ENCODE measurements at regions not wholly inside any gene's neighbourhood (a gene's known extent, or its start where the extent isn't known, plus 50 kb on each side); places are given as distances from the start of the nearest gene placed in this dataset.
A peak's percentile ranks its signal among the peaks of the same experiment; 100 is the strongest.
"Not testable (repeated sequence)": the region's sequence is repeated elsewhere in the genome, so short reads cannot be mapped to it uniquely, and the experiment has no call there.

DNA sequence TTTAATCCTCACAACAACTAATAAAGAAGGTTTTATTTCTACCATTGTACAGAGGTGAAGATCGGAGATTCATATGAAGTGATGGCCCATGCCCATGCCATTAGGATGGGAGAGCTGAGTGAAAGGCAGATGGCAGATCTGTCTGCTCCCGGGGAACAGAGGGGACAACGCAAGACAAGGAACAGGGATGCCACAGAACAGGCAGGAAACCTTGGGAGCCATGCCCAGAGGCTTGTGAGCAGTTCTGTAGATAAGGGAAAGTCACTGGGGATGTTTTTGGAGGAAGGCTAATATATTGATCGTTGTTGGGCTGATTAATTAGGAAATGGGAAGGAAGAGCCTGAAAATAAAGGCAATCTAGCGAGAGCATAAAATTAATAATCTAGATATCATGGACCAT, 73.1 kb upstream of the ITGB1 start:
- dilution Hi-C loops (cut with MboI; ENCODE audit: extremely low pct_ligation_motif_present, low sequenced_read_pairs) = no loop called here
- Histone ChIP-seq H4K20me1 (ENCODE audit: control insufficient read depth, extremely low read depth, insufficient read depth, low read length) (no peaks in the 10 kb centered on the region), H3K36me3 (ENCODE audit: control insufficient read depth in 2 of 2, extremely low read depth in 1 of 2, insufficient read depth in 2 of 2, low read length in 2 of 2) (no peaks in the 10 kb centered on the region), H2AFZ (ENCODE audit: control insufficient read depth, low read length) (no peak overlapping the region), H3K4me3 (ENCODE audit: control insufficient read depth in 2 of 3, extremely low read depth in 1 of 3, insufficient read depth in 2 of 3, low read depth in 1 of 3, low read length in 3 of 3) (no peak overlapping the region), H3K9me3 (ENCODE audit: control insufficient read depth, low read depth, low read length) (no peaks in the 10 kb centered on the region), H3K9me1 (ENCODE audit: control insufficient read depth, extremely low read depth, insufficient read depth, low read length) (no peaks in the 10 kb centered on the region), H3K9ac (ENCODE audit: control insufficient read depth, extremely low read depth, insufficient read depth, low read length) (no peak overlapping the region), H3K4me2 (ENCODE audit: control insufficient read depth, extremely low read depth, insufficient read depth, low read depth, low read length) (no peak overlapping the region), H3K27ac (ENCODE audit: control insufficient read depth, insufficient read depth, low read length) (no peak overlapping the region), H3K27me3 (ENCODE audit: control insufficient read depth, extremely low read depth, insufficient read depth, low read length) (no peaks in the 10 kb centered on the region), H3K4me1 (ENCODE audit: control insufficient read depth, extremely low read depth, insufficient read depth, low read length) (peaks cover 35% of the 10 kb centered on the region), H3K79me2 (ENCODE audit: control insufficient read depth, insufficient read depth, low read length) (no peaks in the 10 kb centered on the region)
- no peak for DNase-seq (ENCODE audit: low read depth, low spot score)
- no peak for FAIRE-seq
- TF ChIP-seq CTCF (optimal IDR thresholded peaks at IDR 0.05 in 1 of 3, IDR thresholded peaks at IDR 0.05 in 1 of 3, conservative IDR thresholded peaks at IDR 0.05 in 1 of 3; ENCODE audit: extremely low read depth in 1 of 3, insufficient read depth in 2 of 3, low read length in 3 of 3) (no peak), EZH2 (IDR thresholded peaks at IDR 0.05; ENCODE audit: low read length) (no peak)

GRCh38 chr10:33028515-33028914, 70.5 kb upstream of the ITGB1 start:
- H3K27ac ChIP-seq (ENCODE audit: control insufficient read depth, insufficient read depth, low read length); FAIRE-seq; dilution Hi-C loops (cut with MboI; ENCODE audit: extremely low pct_ligation_motif_present, low sequenced_read_pairs); H2AFZ ChIP-seq (ENCODE audit: control insufficient read depth, low read length); H4K20me1 ChIP-seq (ENCODE audit: control insufficient read depth, extremely low read depth, insufficient read depth, low read length); H3K27me3 ChIP-seq (ENCODE audit: control insufficient read depth, extremely low read depth, insufficient read depth, low read length); H3K79me2 ChIP-seq (ENCODE audit: control insufficient read depth, insufficient read depth, low read length); H3K9me1 ChIP-seq (ENCODE audit: control insufficient read depth, extremely low read depth, insufficient read depth, low read length); H3K9me3 ChIP-seq (ENCODE audit: control insufficient read depth, low read depth, low read length); DNase-seq (ENCODE audit: low read depth, low spot score); H3K4me3 ChIP-seq (ENCODE audit: control insufficient read depth in 2 of 3, extremely low read depth in 1 of 3, insufficient read depth in 2 of 3, low read depth in 1 of 3, low read length in 3 of 3); H3K4me2 ChIP-seq (ENCODE audit: control insufficient read depth, extremely low read depth, insufficient read depth, low read depth, low read length); H3K9ac ChIP-seq (ENCODE audit: control insufficient read depth, extremely low read depth, insufficient read depth, low read length); H3K36me3 ChIP-seq (ENCODE audit: control insufficient read depth in 2 of 2, extremely low read depth in 1 of 2, insufficient read depth in 2 of 2, low read length in 2 of 2): not testable (repeated sequence)
- peaks cover 35% of the 10 kb centered on the region for H3K4me1 ChIP-seq (ENCODE audit: control insufficient read depth, extremely low read depth, insufficient read depth, low read length)

DNA sequence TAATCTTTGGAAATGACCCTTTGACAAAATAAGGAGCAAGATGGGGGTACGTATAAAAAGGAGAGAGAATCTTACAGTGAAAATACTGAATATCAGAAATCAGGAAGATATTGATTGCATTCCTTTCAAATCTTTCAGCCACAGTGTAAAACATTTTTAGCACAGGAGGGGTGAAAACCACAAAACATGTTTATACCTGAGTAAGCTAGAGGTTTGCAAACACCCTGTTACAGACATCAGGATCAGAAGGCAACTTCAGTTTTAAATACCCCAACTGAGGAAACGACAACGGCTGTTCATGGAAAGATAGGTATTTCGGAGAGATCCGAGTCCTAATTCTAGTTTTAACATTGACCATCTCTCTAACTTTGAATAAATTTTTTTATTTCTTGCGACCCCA, 69.1 kb upstream of the ITGB1 start:
- H2AFZ ChIP-seq (ENCODE audit: control insufficient read depth, low read length) = no peak overlapping the region
- no peaks in the 10 kb centered on the region for H3K9me1 ChIP-seq (ENCODE audit: control insufficient read depth, extremely low read depth, insufficient read depth, low read length)
- dilution Hi-C loops (cut with MboI; ENCODE audit: extremely low pct_ligation_motif_present, low sequenced_read_pairs) = no loop called here
- no peaks in the 10 kb centered on the region for H3K27me3 ChIP-seq (ENCODE audit: control insufficient read depth, extremely low read depth, insufficient read depth, low read length)
- H3K36me3 ChIP-seq (ENCODE audit: control insufficient read depth in 2 of 2, extremely low read depth in 1 of 2, insufficient read depth in 2 of 2, low read length in 2 of 2) = no peaks in the 10 kb centered on the region
- no peaks in the 10 kb centered on the region for H3K79me2 ChIP-seq (ENCODE audit: control insufficient read depth, insufficient read depth, low read length)
- no peak overlapping the region for H3K9ac ChIP-seq (ENCODE audit: control insufficient read depth, extremely low read depth, insufficient read depth, low read length)
- H3K9me3 ChIP-seq (ENCODE audit: control insufficient read depth, low read depth, low read length) = no peaks in the 10 kb centered on the region
- FAIRE-seq (peak; percentile 78), DNase-seq (ENCODE audit: low read depth, low spot score) (no peak)
- TF ChIP-seq EZH2 (IDR thresholded peaks at IDR 0.05; ENCODE audit: low read length) = no peak
- no peak for TF ChIP-seq CTCF (optimal IDR thresholded peaks at IDR 0.05 in 1 of 3, IDR thresholded peaks at IDR 0.05 in 1 of 3, conservative IDR thresholded peaks at IDR 0.05 in 1 of 3; ENCODE audit: extremely low read depth in 1 of 3, insufficient read depth in 2 of 3, low read length in 3 of 3)
- peak overlapping the region; percentile 11 for H3K4me2 ChIP-seq (ENCODE audit: control insufficient read depth, extremely low read depth, insufficient read depth, low read depth, low read length)
- no peaks in the 10 kb centered on the region for H4K20me1 ChIP-seq (ENCODE audit: control insufficient read depth, extremely low read depth, insufficient read depth, low read length)
- H3K27ac ChIP-seq (ENCODE audit: control insufficient read depth, insufficient read depth, low read length) = no peak overlapping the region
- peaks cover 26% of the 10 kb centered on the region for H3K4me1 ChIP-seq (ENCODE audit: control insufficient read depth, extremely low read depth, insufficient read depth, low read length)
- no peak overlapping the region for H3K4me3 ChIP-seq (ENCODE audit: control insufficient read depth in 2 of 3, extremely low read depth in 1 of 3, insufficient read depth in 2 of 3, low read depth in 1 of 3, low read length in 3 of 3)
